GM23338 (cell line): ENCODE measurements at regions not wholly inside any gene's neighbourhood (a gene's known extent, or its start where the extent isn't known, plus 50 kb on each side); places are given as distances from the start of the nearest gene placed in this dataset.

Source experiments
- ATAC-seq: fragments of 200-7000 bp; cut with Tn5 transposase; 3 replicates; pipeline ENCODE4 v1.9.1; 2020
- DNase-seq: peaks from one replicate; pipeline ENCODE4 v3.0.0-alpha.2; 2015; ENCODE audit warnings: low spot score
- H2AFZ ChIP-seq: fragments of 200-600 bp; sonication (generic); 2 replicates; pipeline ENCODE4 v1.8.0; 2016; ENCODE audit warnings: antibody characterized with exemption, mild to moderate bottlenecking, moderate library complexity
- H3F3A ChIP-seq: fragments of 200-600 bp; sonication (generic); replicated peaks from 2 replicates; pipeline ENCODE4 v1.8.0; 2017; ENCODE audit warnings: antibody characterized with exemption, mixed run types, low read depth
- H3K27ac ChIP-seq: fragments of 200-600 bp; sonication (generic); 2 replicates; pipeline ENCODE4 v1.6.1; 2016; ENCODE audit warnings: low read depth
- H3K27me3 ChIP-seq: fragments of 200-600 bp; sonication (generic); 2 replicates; pipeline ENCODE4 v1.8.0; 2016; ENCODE audit warnings: mild to moderate bottlenecking, mixed run types, moderate library complexity; ENCODE audit not compliant: insufficient read depth
- H3K36me3 ChIP-seq: fragments of 200-600 bp; sonication (generic); 2 replicates; pipeline ENCODE4 v1.8.0; 2016; ENCODE audit warnings: mild to moderate bottlenecking; ENCODE audit not compliant: insufficient read depth
- H3K4me1 ChIP-seq: fragments of 200-600 bp; sonication (generic); 2 replicates; pipeline ENCODE4 v1.8.0; 2016; ENCODE audit warnings: mild to moderate bottlenecking, moderate library complexity; ENCODE audit not compliant: insufficient read depth
- H3K4me2 ChIP-seq: fragments of 200-600 bp; sonication (generic); 2 replicates; pipeline ENCODE4 v1.7.1; 2017; ENCODE audit warnings: mixed run types
- H3K4me3 ChIP-seq: fragments of 200-600 bp; sonication (generic); 2 replicates; pipeline ENCODE4 v1.6.1; 2016; ENCODE audit warnings: mixed run types
- H3K79me2 ChIP-seq: fragments of 200-600 bp; sonication (generic); replicated peaks from 2 replicates; pipeline ENCODE4 v1.8.0; 2017; ENCODE audit warnings: mild to moderate bottlenecking; ENCODE audit not compliant: insufficient read depth
- H3K9me2 ChIP-seq: fragments of 200-600 bp; sonication (generic); 2 replicates; pipeline ENCODE4 v1.8.0; 2017; ENCODE audit not compliant: insufficient read depth
- H4K20me1 ChIP-seq: fragments of 200-600 bp; sonication (generic); replicated peaks from 2 replicates; pipeline ENCODE4 v1.8.0; 2017; ENCODE audit warnings: mild to moderate bottlenecking; ENCODE audit not compliant: insufficient read depth
- H3K27ac Mint-ChIP-seq: 2 replicates; pipeline ENCODE4 v1.8.0; 2020; ENCODE audit warnings: inconsistent platforms, mild to moderate bottlenecking, moderate library complexity, mixed read lengths
- H3K27me3 Mint-ChIP-seq: 3 replicates; pipeline ENCODE4 v1.8.0; 2022; ENCODE audit warnings: low read depth, mild to moderate bottlenecking, moderate library complexity, mixed read lengths, inconsistent platforms; ENCODE audit not compliant: insufficient read depth, poor library complexity
- H3K36me3 Mint-ChIP-seq: 3 replicates; pipeline ENCODE4 v1.8.0; 2021; ENCODE audit warnings: low read depth, mild to moderate bottlenecking, inconsistent platforms, moderate library complexity, mixed read lengths
- H3K4me1 Mint-ChIP-seq: 3 replicates; pipeline ENCODE4 v1.8.0; 2020; ENCODE audit warnings: mild to moderate bottlenecking, inconsistent platforms, mixed read lengths
- H3K4me3 Mint-ChIP-seq: 3 replicates; pipeline ENCODE4 v1.8.0; 2021; ENCODE audit warnings: moderate library complexity, mild to moderate bottlenecking, inconsistent platforms, mixed read lengths
- H3K9me3 Mint-ChIP-seq: 3 replicates; pipeline ENCODE4 v1.8.0; 2020; ENCODE audit warnings: moderate library complexity, mild to moderate bottlenecking, inconsistent platforms, mixed read lengths
- CREB1 ChIP-seq: fragments of 250-450 bp; sonication (Bioruptor Pico); IDR thresholded peaks from 2 replicates; pipeline ENCODE4 v1.5.0; 2020; ENCODE audit warnings: low read depth, mild to moderate bottlenecking, moderate library complexity
- JUNB ChIP-seq: IDR thresholded peaks from one replicate; pipeline ENCODE4 v1.6.1; 2016; ENCODE audit warnings: antibody characterized with exemption; ENCODE audit not compliant: unreplicated experiment
- STAT1 ChIP-seq: IDR thresholded peaks from one replicate; pipeline ENCODE4 v1.6.1; 2016; ENCODE audit warnings: antibody characterized with exemption; ENCODE audit not compliant: unreplicated experiment
- ZNF114 ChIP-seq: fragments of 250-450 bp; sonication (Bioruptor Pico); IDR thresholded peaks from 2 replicates; pipeline ENCODE4 v1.5.0; 2020; ENCODE audit warnings: mild to moderate bottlenecking, moderate library complexity
- TF ChIP-seq, protein P1 (sequence below): IDR thresholded peaks from 2 replicates; pipeline ENCODE4 v1.6.1; 2016; ENCODE audit warnings: antibody characterized with exemption
- TF ChIP-seq, protein P2 (sequence below), 2 experiments: fragments of 200-600 bp in 1 of 2; sonication (generic) in 1 of 2; conservative IDR thresholded peaks; 2 replicates each; pipeline versions ENCODE4 v1.5.1 to v1.6.1; 2016 to 2017; ENCODE audit warnings: antibody characterized with exemption in 2 of 2, low read depth in 2 of 2, mild to moderate bottlenecking in 2 of 2, moderate library complexity in 1 of 2
- TF ChIP-seq, protein P3 (sequence below): IDR thresholded peaks from one replicate; pipeline ENCODE4 v1.6.1; 2018; ENCODE audit warnings: antibody characterized with exemption; ENCODE audit not compliant: unreplicated experiment
- TF ChIP-seq, protein P4 (sequence below): fragments of 250-450 bp; sonication (Bioruptor Pico); IDR thresholded peaks from 2 replicates; pipeline ENCODE4 v1.5.0; 2020; ENCODE audit warnings: mild to moderate bottlenecking, moderate library complexity

DNA sequence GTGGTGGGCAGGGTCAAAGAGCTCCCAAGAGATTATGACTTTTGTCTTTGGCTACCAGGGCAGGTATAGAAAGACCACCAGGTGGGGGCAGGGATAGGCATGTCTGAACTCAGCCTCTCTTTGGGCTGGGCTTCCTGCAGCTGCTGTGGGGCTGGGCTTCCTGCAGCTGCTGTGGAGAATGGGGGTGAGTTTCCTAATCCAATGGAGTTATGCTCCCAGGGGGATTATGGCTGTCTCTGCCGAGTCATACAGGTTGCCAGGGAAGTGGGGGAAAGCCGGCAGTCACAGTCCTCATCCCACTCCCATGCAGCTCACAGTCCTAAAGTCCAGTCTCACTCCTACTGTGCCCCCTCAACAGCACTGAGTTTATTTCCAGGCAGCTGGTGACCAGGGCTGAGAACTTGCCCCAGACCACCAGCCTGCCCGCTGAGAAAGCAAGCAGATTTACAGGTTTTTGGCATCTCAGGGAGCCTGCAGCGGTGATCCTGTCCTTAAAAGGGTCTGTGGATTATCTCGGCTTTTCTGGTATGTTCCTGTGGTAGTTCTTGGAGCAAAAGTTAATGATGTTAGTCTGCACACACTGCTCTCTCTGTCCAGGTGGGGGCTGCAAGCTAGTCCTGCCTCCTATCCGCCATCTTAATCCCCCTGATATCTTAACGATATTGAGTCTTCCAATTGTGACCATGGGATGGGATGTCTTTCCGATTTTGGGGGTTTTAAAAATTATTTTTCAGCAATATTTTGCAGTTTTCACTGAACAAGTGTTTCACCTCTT is 133.4 kb downstream of the RTL9 start:
- Histone ChIP-seq H3K27me3 (no peaks in the 10 kb centered on the region), H3K36me3 (no peaks in the 10 kb centered on the region), H2AFZ (no peak overlapping the region), H3K27ac (no peak overlapping the region), H3K79me2 (no peaks in the 10 kb centered on the region), H4K20me1 (no peaks in the 10 kb centered on the region), H3K4me3 (no peak overlapping the region), H3K4me2 (no peak overlapping the region), H3F3A (no peaks in the 10 kb centered on the region), H3K4me1 (no peaks in the 10 kb centered on the region), H3K9me2 (no peaks in the 10 kb centered on the region)
- Mint-ChIP-seq H3K4me1 (no peaks in the 10 kb centered on the region; the same call in 2 of the 3 replicates), H3K27ac (no peak overlapping the region; the same call in 1 of the 2 replicates), H3K9me3 (peaks cover 6% of the 10 kb centered on the region; the same call in 2 of the 3 replicates), H3K27me3 (no peaks in the 10 kb centered on the region), H3K4me3 (no peak overlapping the region), H3K36me3 (no peaks in the 10 kb centered on the region)
- ATAC-seq (no peak), DNase-seq (no peak)
- TF ChIP-seq, protein P1, sequence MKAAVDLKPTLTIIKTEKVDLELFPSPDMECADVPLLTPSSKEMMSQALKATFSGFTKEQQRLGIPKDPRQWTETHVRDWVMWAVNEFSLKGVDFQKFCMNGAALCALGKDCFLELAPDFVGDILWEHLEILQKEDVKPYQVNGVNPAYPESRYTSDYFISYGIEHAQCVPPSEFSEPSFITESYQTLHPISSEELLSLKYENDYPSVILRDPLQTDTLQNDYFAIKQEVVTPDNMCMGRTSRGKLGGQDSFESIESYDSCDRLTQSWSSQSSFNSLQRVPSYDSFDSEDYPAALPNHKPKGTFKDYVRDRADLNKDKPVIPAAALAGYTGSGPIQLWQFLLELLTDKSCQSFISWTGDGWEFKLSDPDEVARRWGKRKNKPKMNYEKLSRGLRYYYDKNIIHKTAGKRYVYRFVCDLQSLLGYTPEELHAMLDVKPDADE, result no peak

DNA sequence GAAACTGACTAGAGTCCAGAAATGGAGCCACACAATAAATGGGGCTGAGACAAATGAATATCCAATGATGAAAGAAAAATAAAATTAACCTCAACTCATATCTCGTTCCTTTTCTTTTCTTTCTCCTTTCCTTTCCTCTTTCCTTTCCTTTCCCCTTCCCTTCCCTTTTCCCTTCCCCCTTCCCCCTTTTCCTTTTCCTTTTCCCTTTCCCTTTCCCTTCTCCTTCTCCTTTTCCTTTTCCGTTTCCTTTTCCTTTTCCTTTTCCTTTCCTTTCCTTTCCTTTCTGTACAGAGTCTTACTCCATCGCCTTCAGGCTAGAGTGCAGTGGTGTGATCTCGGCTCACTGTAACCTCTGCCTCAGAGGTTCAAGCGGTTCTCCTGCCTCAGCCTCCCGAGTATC is 146.3 kb downstream of the RTL9 start:
- no peaks in the 10 kb centered on the region for H3K27me3 Mint-ChIP-seq
- Histone ChIP-seq H3K27me3 (no peaks in the 10 kb centered on the region), H2AFZ (no peak overlapping the region), H3K4me2 (no peak overlapping the region), H3K9me2 (0 out of 2 replicates have a peak, but pooled peaks cover 3% of the 10 kb centered on the region), H3K27ac (no peak overlapping the region), H3F3A (no peaks in the 10 kb centered on the region), H4K20me1 (no peaks in the 10 kb centered on the region), H3K4me3 (no peak overlapping the region), H3K79me2 (no peaks in the 10 kb centered on the region), H3K36me3 (no peaks in the 10 kb centered on the region), H3K4me1 (peaks cover 3% of the 10 kb centered on the region; the same call in 1 of the 2 replicates)
- no peak overlapping the region for H3K27ac Mint-ChIP-seq
- no peaks in the 10 kb centered on the region for H3K36me3 Mint-ChIP-seq
- peaks cover 5% of the 10 kb centered on the region; the same call in 2 of the 3 replicates for H3K4me1 Mint-ChIP-seq
- H3K4me3 Mint-ChIP-seq, result no peak overlapping the region
- ATAC-seq (no peak), DNase-seq (no peak)
- no peaks in the 10 kb centered on the region for H3K9me3 Mint-ChIP-seq
- TF ChIP-seq, protein P2, sequence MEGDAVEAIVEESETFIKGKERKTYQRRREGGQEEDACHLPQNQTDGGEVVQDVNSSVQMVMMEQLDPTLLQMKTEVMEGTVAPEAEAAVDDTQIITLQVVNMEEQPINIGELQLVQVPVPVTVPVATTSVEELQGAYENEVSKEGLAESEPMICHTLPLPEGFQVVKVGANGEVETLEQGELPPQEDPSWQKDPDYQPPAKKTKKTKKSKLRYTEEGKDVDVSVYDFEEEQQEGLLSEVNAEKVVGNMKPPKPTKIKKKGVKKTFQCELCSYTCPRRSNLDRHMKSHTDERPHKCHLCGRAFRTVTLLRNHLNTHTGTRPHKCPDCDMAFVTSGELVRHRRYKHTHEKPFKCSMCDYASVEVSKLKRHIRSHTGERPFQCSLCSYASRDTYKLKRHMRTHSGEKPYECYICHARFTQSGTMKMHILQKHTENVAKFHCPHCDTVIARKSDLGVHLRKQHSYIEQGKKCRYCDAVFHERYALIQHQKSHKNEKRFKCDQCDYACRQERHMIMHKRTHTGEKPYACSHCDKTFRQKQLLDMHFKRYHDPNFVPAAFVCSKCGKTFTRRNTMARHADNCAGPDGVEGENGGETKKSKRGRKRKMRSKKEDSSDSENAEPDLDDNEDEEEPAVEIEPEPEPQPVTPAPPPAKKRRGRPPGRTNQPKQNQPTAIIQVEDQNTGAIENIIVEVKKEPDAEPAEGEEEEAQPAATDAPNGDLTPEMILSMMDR (conservative IDR thresholded peaks at IDR 0.05; ENCODE audit: low read depth in 2 of 2), result no peak
- TF ChIP-seq CREB1 (CRISPR knock-in tag), result no peak
- no peak for TF ChIP-seq ZNF114 (CRISPR knock-in tag)
- TF ChIP-seq, protein P3, sequence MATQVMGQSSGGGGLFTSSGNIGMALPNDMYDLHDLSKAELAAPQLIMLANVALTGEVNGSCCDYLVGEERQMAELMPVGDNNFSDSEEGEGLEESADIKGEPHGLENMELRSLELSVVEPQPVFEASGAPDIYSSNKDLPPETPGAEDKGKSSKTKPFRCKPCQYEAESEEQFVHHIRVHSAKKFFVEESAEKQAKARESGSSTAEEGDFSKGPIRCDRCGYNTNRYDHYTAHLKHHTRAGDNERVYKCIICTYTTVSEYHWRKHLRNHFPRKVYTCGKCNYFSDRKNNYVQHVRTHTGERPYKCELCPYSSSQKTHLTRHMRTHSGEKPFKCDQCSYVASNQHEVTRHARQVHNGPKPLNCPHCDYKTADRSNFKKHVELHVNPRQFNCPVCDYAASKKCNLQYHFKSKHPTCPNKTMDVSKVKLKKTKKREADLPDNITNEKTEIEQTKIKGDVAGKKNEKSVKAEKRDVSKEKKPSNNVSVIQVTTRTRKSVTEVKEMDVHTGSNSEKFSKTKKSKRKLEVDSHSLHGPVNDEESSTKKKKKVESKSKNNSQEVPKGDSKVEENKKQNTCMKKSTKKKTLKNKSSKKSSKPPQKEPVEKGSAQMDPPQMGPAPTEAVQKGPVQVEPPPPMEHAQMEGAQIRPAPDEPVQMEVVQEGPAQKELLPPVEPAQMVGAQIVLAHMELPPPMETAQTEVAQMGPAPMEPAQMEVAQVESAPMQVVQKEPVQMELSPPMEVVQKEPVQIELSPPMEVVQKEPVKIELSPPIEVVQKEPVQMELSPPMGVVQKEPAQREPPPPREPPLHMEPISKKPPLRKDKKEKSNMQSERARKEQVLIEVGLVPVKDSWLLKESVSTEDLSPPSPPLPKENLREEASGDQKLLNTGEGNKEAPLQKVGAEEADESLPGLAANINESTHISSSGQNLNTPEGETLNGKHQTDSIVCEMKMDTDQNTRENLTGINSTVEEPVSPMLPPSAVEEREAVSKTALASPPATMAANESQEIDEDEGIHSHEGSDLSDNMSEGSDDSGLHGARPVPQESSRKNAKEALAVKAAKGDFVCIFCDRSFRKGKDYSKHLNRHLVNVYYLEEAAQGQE, result no peak
- no peak for TF ChIP-seq JUNB
- no peak for TF ChIP-seq STAT1
- TF ChIP-seq, protein P4, sequence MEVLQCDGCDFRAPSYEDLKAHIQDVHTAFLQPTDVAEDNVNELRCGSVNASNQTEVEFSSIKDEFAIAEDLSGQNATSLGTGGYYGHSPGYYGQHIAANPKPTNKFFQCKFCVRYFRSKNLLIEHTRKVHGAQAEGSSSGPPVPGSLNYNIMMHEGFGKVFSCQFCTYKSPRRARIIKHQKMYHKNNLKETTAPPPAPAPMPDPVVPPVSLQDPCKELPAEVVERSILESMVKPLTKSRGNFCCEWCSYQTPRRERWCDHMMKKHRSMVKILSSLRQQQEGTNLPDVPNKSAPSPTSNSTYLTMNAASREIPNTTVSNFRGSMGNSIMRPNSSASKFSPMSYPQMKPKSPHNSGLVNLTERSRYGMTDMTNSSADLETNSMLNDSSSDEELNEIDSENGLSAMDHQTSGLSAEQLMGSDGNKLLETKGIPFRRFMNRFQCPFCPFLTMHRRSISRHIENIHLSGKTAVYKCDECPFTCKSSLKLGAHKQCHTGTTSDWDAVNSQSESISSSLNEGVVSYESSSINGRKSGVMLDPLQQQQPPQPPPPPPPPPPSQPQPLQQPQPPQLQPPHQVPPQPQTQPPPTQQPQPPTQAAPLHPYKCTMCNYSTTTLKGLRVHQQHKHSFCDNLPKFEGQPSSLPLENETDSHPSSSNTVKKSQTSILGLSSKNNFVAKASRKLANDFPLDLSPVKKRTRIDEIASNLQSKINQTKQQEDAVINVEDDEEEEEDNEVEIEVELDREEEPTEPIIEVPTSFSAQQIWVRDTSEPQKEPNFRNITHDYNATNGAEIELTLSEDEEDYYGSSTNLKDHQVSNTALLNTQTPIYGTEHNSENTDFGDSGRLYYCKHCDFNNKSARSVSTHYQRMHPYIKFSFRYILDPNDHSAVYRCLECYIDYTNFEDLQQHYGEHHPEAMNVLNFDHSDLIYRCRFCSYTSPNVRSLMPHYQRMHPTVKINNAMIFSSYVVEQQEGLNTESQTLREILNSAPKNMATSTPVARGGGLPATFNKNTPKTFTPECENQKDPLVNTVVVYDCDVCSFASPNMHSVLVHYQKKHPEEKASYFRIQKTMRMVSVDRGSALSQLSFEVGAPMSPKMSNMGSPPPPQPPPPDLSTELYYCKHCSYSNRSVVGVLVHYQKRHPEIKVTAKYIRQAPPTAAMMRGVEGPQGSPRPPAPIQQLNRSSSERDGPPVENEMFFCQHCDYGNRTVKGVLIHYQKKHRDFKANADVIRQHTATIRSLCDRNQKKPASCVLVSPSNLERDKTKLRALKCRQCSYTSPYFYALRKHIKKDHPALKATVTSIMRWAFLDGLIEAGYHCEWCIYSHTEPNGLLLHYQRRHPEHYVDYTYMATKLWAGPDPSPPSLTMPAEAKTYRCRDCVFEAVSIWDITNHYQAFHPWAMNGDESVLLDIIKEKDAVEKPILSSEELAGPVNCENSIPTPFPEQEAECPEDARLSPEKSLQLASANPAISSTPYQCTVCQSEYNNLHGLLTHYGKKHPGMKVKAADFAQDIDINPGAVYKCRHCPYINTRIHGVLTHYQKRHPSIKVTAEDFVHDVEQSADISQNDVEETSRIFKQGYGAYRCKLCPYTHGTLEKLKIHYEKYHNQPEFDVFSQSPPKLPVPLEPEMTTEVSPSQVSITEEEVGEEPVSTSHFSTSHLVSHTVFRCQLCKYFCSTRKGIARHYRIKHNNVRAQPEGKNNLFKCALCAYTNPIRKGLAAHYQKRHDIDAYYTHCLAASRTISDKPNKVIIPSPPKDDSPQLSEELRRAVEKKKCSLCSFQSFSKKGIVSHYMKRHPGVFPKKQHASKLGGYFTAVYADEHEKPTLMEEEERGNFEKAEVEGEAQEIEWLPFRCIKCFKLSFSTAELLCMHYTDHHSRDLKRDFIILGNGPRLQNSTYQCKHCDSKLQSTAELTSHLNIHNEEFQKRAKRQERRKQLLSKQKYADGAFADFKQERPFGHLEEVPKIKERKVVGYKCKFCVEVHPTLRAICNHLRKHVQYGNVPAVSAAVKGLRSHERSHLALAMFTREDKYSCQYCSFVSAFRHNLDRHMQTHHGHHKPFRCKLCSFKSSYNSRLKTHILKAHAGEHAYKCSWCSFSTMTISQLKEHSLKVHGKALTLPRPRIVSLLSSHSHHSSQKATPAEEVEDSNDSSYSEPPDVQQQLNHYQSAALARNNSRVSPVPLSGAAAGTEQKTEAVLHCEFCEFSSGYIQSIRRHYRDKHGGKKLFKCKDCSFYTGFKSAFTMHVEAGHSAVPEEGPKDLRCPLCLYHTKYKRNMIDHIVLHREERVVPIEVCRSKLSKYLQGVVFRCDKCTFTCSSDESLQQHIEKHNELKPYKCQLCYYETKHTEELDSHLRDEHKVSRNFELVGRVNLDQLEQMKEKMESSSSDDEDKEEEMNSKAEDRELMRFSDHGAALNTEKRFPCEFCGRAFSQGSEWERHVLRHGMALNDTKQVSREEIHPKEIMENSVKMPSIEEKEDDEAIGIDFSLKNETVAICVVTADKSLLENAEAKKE (CRISPR knock-in tag), result no peak
